Naive thymus-derived CD4-positive, alpha-beta T cell (primary cell): ENCODE measurements at regions not wholly inside any gene's neighbourhood (a gene's known extent, or its start where the extent isn't known, plus 50 kb on each side); places are given as distances from the start of the nearest gene placed in this dataset.

Source experiments
- ATAC-seq: fragments of 150-1000 bp; cut with Tn5 transposase; 2 replicates; pipeline ENCODE4 v1.10.0; 2021; ENCODE audit warnings: mild to moderate bottlenecking, moderate library complexity
- CTCF ChIA-PET: fragments of 350-600 bp; sonication (Branson Sonifier 250); formaldehyde crosslinking; loops from one replicate; lab custom pipeline; 2021; ENCODE audit warnings: antibody characterized with exemption; lab: Charles Lee
- POLR2A ChIA-PET: fragments of 350-600 bp; sonication (Branson Sonifier 250); formaldehyde crosslinking; loops from one replicate; lab custom pipeline; 2021; ENCODE audit warnings: antibody characterized with exemption, inconsistent platforms; lab: Charles Lee
- DNase-seq, 9 donors: peaks; one replicate each; pipeline versions ENCODE4 v3.0.0 to v3.0.0-alpha.2; 2020 to 2022; ENCODE audit warnings: mixed read lengths in 1 of 9
- H3K27ac ChIP-seq: one replicate; pipeline ENCODE4 v1.7.0; 2013; ENCODE audit warnings: mild to moderate bottlenecking, low read depth, low read length, moderate library complexity
- H3K27me3 ChIP-seq, 2 donors: one replicate each; pipeline ENCODE4 v1.7.0; 2013; ENCODE audit warnings: low read length in 2 of 2, mild to moderate bottlenecking in 2 of 2, moderate library complexity in 2 of 2; ENCODE audit not compliant: control insufficient read depth in 2 of 2, insufficient read depth in 2 of 2
- H3K36me3 ChIP-seq, 3 experiments: 1 replicate in 2 of 3; 2 replicates in 1 of 3; pipeline ENCODE4 v1.7.0; 2013; ENCODE audit warnings: low read length in 3 of 3, mild to moderate bottlenecking in 3 of 3, moderate library complexity in 1 of 3; ENCODE audit not compliant: insufficient read depth in 3 of 3, control insufficient read depth in 2 of 3
- H3K4me1 ChIP-seq, 2 donors: one replicate each; pipeline ENCODE4 v1.7.0; 2013; ENCODE audit warnings: low read length in 2 of 2, mild to moderate bottlenecking in 2 of 2, moderate library complexity in 1 of 2; ENCODE audit not compliant: control insufficient read depth in 2 of 2, insufficient read depth in 2 of 2
- H3K4me3 ChIP-seq: 2 replicates; pipeline ENCODE4 v1.7.0; 2013; ENCODE audit warnings: mild to moderate bottlenecking, low read length
- H3K9me3 ChIP-seq, 3 experiments: 1 replicate in 2 of 3; 2 replicates in 1 of 3; pipeline ENCODE4 v1.7.0; 2013; ENCODE audit warnings: low read length in 3 of 3; ENCODE audit not compliant: control insufficient read depth in 2 of 3
- H3K27ac Mint-ChIP-seq, 9 donors: one replicate each; pipeline ENCODE4 v1.8.0; 2020 to 2022; ENCODE audit warnings: mixed read lengths in 9 of 9, mild to moderate bottlenecking in 8 of 9, moderate library complexity in 5 of 9, inconsistent platforms in 2 of 9
- H3K27me3 Mint-ChIP-seq, 5 donors: one replicate each; pipeline ENCODE4 v1.8.0; 2021 to 2022; ENCODE audit warnings: mixed read lengths in 5 of 5, mild to moderate bottlenecking in 1 of 5
- H3K36me3 Mint-ChIP-seq, 5 donors: one replicate each; pipeline ENCODE4 v1.8.0; 2020 to 2022; ENCODE audit warnings: mixed read lengths in 5 of 5, mild to moderate bottlenecking in 3 of 5, inconsistent platforms in 1 of 5
- H3K4me1 Mint-ChIP-seq, 7 donors: one replicate each; pipeline ENCODE4 v1.8.0; 2020 to 2022; ENCODE audit warnings: mixed read lengths in 7 of 7, mild to moderate bottlenecking in 3 of 7, inconsistent platforms in 1 of 7
- H3K4me3 Mint-ChIP-seq, 10 donors: one replicate each; pipeline ENCODE4 v1.8.0; 2020 to 2022; ENCODE audit warnings: mild to moderate bottlenecking in 10 of 10, mixed read lengths in 10 of 10, moderate library complexity in 6 of 10, inconsistent platforms in 2 of 10
- H3K9me3 Mint-ChIP-seq, 11 donors: one replicate each; pipeline ENCODE4 v1.8.0; 2020 to 2022; ENCODE audit warnings: mixed read lengths in 11 of 11, mild to moderate bottlenecking in 4 of 11, inconsistent platforms in 1 of 11, moderate library complexity in 1 of 11
- intact Hi-C, 2 donors: fragments of 100-400 bp; cut with micrococcal nuclease; formaldehyde crosslinking; loops; one replicate each; pipeline ENCODE4 v1.15.1; 2023

- ChIA-PET POLR2A (interaction anchor here (1.0 kb wide), 1 partner anchor 68 kb away, joined by 3 read pairs; no protein-coding TSS in a partner anchor), CTCF (interaction anchor here (1.0 kb wide), 1 partner anchor 98 kb away, joined by 3 read pairs; no protein-coding TSS in a partner anchor)
- no peak overlapping the region for H3K4me3 ChIP-seq
- ATAC-seq (no peak), DNase-seq (no peak)
- H3K36me3 Mint-ChIP-seq: no peaks in the 10 kb centered on the region
- no peak overlapping the region for H3K27ac ChIP-seq
- peaks cover 0 to 5% (median 0%) of the 10 kb centered on the region in 7 donors for H3K4me1 Mint-ChIP-seq
- H3K27ac Mint-ChIP-seq: peak overlapping the region in 1 of 9 donors; percentile 51
- no peaks in the 10 kb centered on the region for H3K9me3 ChIP-seq
- no peak overlapping the region for H3K4me3 Mint-ChIP-seq
- intact Hi-C loops: no loop called here
- H3K27me3 Mint-ChIP-seq: peaks cover 0 to 22% (median 0%) of the 10 kb centered on the region in 5 donors
- H3K36me3 ChIP-seq: no peaks in the 10 kb centered on the region
- H3K4me1 ChIP-seq: no peaks in the 10 kb centered on the region
- H3K9me3 Mint-ChIP-seq: peaks cover 0 to 2% (median 0%) of the 10 kb centered on the region in 11 donors
- H3K27me3 ChIP-seq: no peaks in the 10 kb centered on the region
Observed at GRCh38 chr15:69826819-69827175, 270.9 kb downstream of the TLE3 start.

GRCh38 chr15:69827751-69828150, 270.0 kb downstream of the TLE3 start:
- peaks cover 0 to 17% (median 0%) of the 10 kb centered on the region in 5 donors for H3K27me3 Mint-ChIP-seq
- Histone ChIP-seq H3K27ac (no peak overlapping the region), H3K27me3 (no peaks in the 10 kb centered on the region), H3K36me3 (no peaks in the 10 kb centered on the region), H3K9me3 (no peaks in the 10 kb centered on the region), H3K4me1 (no peaks in the 10 kb centered on the region), H3K4me3 (no peak overlapping the region)
- no peak for ATAC-seq
- POLR2A ChIA-PET: interaction anchor here (1.0 kb wide), 1 partner anchor 69 kb away, joined by 3 read pairs; no protein-coding TSS in a partner anchor
- H3K27ac Mint-ChIP-seq: no peak overlapping the region
- H3K4me1 Mint-ChIP-seq: peaks cover 0 to 5% (median 0%) of the 10 kb centered on the region in 7 donors
- no peaks in the 10 kb centered on the region for H3K36me3 Mint-ChIP-seq
- no peak for DNase-seq
- CTCF ChIA-PET: interaction anchor here (0.6 kb wide), 1 partner anchor 733 kb away, joined by 4 read pairs; no protein-coding TSS in a partner anchor
- H3K4me3 Mint-ChIP-seq: no peak overlapping the region
- intact Hi-C loops: no loop called here
- H3K9me3 Mint-ChIP-seq: peaks cover 0 to 2% (median 0%) of the 10 kb centered on the region in 11 donors

- Histone ChIP-seq H3K27me3 (no peaks in the 10 kb centered on the region), H3K4me3 (no peak overlapping the region), H3K4me1 (no peaks in the 10 kb centered on the region), H3K36me3 (no peaks in the 10 kb centered on the region), H3K27ac (no peak overlapping the region), H3K9me3 (no peaks in the 10 kb centered on the region)
- DNase-seq: no peak
- Mint-ChIP-seq H3K27me3 (peaks cover 0 to 16% (median 4%) of the 10 kb centered on the region in 5 donors), H3K4me1 (peaks cover 0 to 5% (median 0%) of the 10 kb centered on the region in 7 donors), H3K27ac (no peak overlapping the region), H3K36me3 (no peaks in the 10 kb centered on the region), H3K9me3 (peaks cover 0 to 2% (median 0%) of the 10 kb centered on the region in 11 donors), H3K4me3 (no peak overlapping the region)
- ATAC-seq: no peak
- ChIA-PET POLR2A (no interaction called here), CTCF (no interaction called here)
- intact Hi-C loops: no loop called here
Observed at GRCh38 chr15:69828181-69828828, 269.4 kb downstream of the TLE3 start.

- Histone ChIP-seq H3K27ac (no peak overlapping the region), H3K36me3 (no peaks in the 10 kb centered on the region), H3K9me3 (no peaks in the 10 kb centered on the region), H3K4me3 (no peak overlapping the region), H3K27me3 (no peaks in the 10 kb centered on the region), H3K4me1 (no peaks in the 10 kb centered on the region)
- CTCF ChIA-PET: interaction anchor here (0.6 kb wide), 1 partner anchor 250 kb away, joined by 3 read pairs; no protein-coding TSS in a partner anchor
- no peak overlapping the region for H3K27ac Mint-ChIP-seq
- peaks cover 0 to 13% (median 4%) of the 10 kb centered on the region in 5 donors for H3K27me3 Mint-ChIP-seq
- intact Hi-C loops: no loop called here
- peaks cover 0 to 5% (median 0%) of the 10 kb centered on the region in 7 donors for H3K4me1 Mint-ChIP-seq
- POLR2A ChIA-PET: interaction anchor here (0.6 kb wide), 1 partner anchor 439 kb away, joined by 3 read pairs; no protein-coding TSS in a partner anchor
- H3K9me3 Mint-ChIP-seq: no peaks in the 10 kb centered on the region
- no peak for ATAC-seq
- no peak overlapping the region for H3K4me3 Mint-ChIP-seq
- no peaks in the 10 kb centered on the region for H3K36me3 Mint-ChIP-seq
- no peak for DNase-seq
Observed at GRCh38 chr15:69829974-69830373, 267.7 kb downstream of the TLE3 start.

GRCh38 chr15:69830430-69830829, 267.3 kb downstream of the TLE3 start:
- Mint-ChIP-seq H3K27ac (no peak overlapping the region), H3K27me3 (peaks cover 0 to 10% (median 4%) of the 10 kb centered on the region in 5 donors), H3K36me3 (no peaks in the 10 kb centered on the region), H3K9me3 (no peaks in the 10 kb centered on the region), H3K4me1 (peaks cover 0 to 5% (median 0%) of the 10 kb centered on the region in 7 donors), H3K4me3 (no peak overlapping the region)
- CTCF ChIA-PET: interaction anchor here (0.6 kb wide), 1 partner anchor 251 kb away, joined by 3 read pairs; no protein-coding TSS in a partner anchor
- POLR2A ChIA-PET: no interaction called here
- H3K4me3 ChIP-seq: no peak overlapping the region
- ATAC-seq (no peak), DNase-seq (no peak)
- H3K4me1 ChIP-seq: no peaks in the 10 kb centered on the region
- H3K9me3 ChIP-seq: no peaks in the 10 kb centered on the region
- H3K36me3 ChIP-seq: no peaks in the 10 kb centered on the region
- intact Hi-C loops: no loop called here
- no peaks in the 10 kb centered on the region for H3K27me3 ChIP-seq
- no peak overlapping the region for H3K27ac ChIP-seq

GRCh38 chr15:69830876-69831275, 266.8 kb downstream of the TLE3 start:
- CTCF ChIA-PET: interaction anchor here (0.6 kb wide), 2 partner anchors 101 to 251 kb away, joined by 3 read pairs; no protein-coding TSS in a partner anchor
- no peaks in the 10 kb centered on the region for H3K36me3 ChIP-seq
- intact Hi-C loops: no loop called here
- H3K27ac ChIP-seq: no peak overlapping the region
- no peaks in the 10 kb centered on the region for H3K4me1 ChIP-seq
- H3K27me3 Mint-ChIP-seq: peaks cover 0 to 8% (median 4%) of the 10 kb centered on the region in 5 donors
- no peaks in the 10 kb centered on the region for H3K9me3 Mint-ChIP-seq
- H3K4me1 Mint-ChIP-seq: peaks cover 0 to 5% (median 0%) of the 10 kb centered on the region in 7 donors
- H3K9me3 ChIP-seq: no peaks in the 10 kb centered on the region
- DNase-seq (no peak), ATAC-seq (no peak)
- POLR2A ChIA-PET: no interaction called here
- no peaks in the 10 kb centered on the region for H3K36me3 Mint-ChIP-seq
- H3K27ac Mint-ChIP-seq: no peak overlapping the region
- H3K4me3 ChIP-seq: no peak overlapping the region
- no peak overlapping the region for H3K4me3 Mint-ChIP-seq
- H3K27me3 ChIP-seq: no peaks in the 10 kb centered on the region
